Stomach (tissue), 4 donors: ENCODE measurements at regions not wholly inside any gene's neighbourhood (a gene's known extent, or its start where the extent isn't known, plus 50 kb on each side); places are given as distances from the start of the nearest gene placed in this dataset.

ENCODE experiments used
- EP300 ChIP-seq: sonication (generic); formaldehyde crosslinking; IDR thresholded peaks from one replicate; pipeline ENCODE4 v1.6.1; 2017; ENCODE audit warnings: antibody characterized with exemption
- POLR2AphosphoS5 ChIP-seq, 3 donors: sonication (generic); formaldehyde crosslinking; IDR thresholded peaks; one replicate each; pipeline ENCODE4 v1.6.1; 2016; ENCODE audit warnings: antibody characterized with exemption in 3 of 3

DNA sequence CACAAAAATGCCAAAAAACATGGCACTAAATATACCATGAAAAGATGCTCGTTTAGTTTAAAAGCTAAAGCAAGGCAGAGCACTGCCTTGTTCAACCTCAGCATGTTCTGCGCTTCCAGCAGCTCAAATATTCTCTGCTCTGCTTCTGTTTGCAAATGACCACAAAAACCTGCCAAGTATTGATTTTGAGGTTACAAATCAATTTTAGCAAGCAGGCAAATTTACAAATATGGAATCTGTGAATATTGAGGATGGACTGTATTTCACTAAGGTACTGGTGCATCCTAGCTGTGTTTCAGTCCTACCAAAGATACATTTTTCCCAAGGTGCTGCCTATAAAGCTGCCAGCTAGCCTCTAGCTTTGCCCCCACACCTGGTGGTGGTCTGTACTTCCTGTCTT is 449.9 kb downstream of the PREX1 start:
- TF ChIP-seq EP300 (no peak), POLR2AphosphoS5 (IDR thresholded peaks at IDR 0.05) (no peak)
